Neural cell (in vitro differentiated cells): ENCODE measurements at regions not wholly inside any gene's neighbourhood (a gene's known extent, or its start where the extent isn't known, plus 50 kb on each side); places are given as distances from the start of the nearest gene placed in this dataset.

Experiments used
- CTCF ChIP-seq: fragments of 450-650 bp; IDR thresholded peaks from 2 replicates; pipeline ENCODE4 v1.5.1; 2014; ENCODE audit warnings: antibody characterized with exemption, mild to moderate bottlenecking, moderate library complexity; ENCODE audit not compliant: poor library complexity, severe bottlenecking
- EP300 ChIP-seq: fragments of 450-650 bp; conservative IDR thresholded peaks from 2 replicates; pipeline ENCODE4 v1.6.1; 2014; ENCODE audit warnings: antibody characterized with exemption, mild to moderate bottlenecking, moderate library complexity; ENCODE audit not compliant: poor library complexity, severe bottlenecking
- EZH2 ChIP-seq: fragments of 200-600, 300-800 bp; shearing (Covaris generic), sonication (generic); IDR thresholded peaks from 2 replicates; pipeline ENCODE4 v1.6.1; 2014; ENCODE audit warnings: antibody characterized with exemption, low read length, borderline replicate concordance, mild to moderate bottlenecking; ENCODE audit not compliant: insufficient read depth, poor library complexity, severe bottlenecking
- MXI1 ChIP-seq: fragments of 450-650 bp; conservative IDR thresholded peaks from 2 replicates; pipeline ENCODE4 v1.6.1; 2014; ENCODE audit warnings: antibody characterized with exemption, mild to moderate bottlenecking; ENCODE audit not compliant: poor library complexity, severe bottlenecking
- POLR2AphosphoS5 ChIP-seq: IDR thresholded peaks from 2 replicates; pipeline ENCODE4 v1.6.1; 2012
- REST ChIP-seq: IDR thresholded peaks from 2 replicates; pipeline ENCODE4 v1.6.1; 2012; ENCODE audit warnings: borderline replicate concordance
- TAF1 ChIP-seq: IDR thresholded peaks from 2 replicates; pipeline ENCODE4 v1.6.1; 2012; ENCODE audit warnings: low read depth

GRCh38 chr22:48004038-48004437 lies 1241.6 kb downstream of the TBC1D22A start:
- no peak for TF ChIP-seq MXI1
- TF ChIP-seq CTCF, result no peak
- TF ChIP-seq TAF1, result no peak
- no peak for TF ChIP-seq EZH2
- no peak for TF ChIP-seq POLR2AphosphoS5
- no peak for TF ChIP-seq REST
- TF ChIP-seq EP300, result no peak
